Ishikawa (cell line): ENCODE measurements at regions not wholly inside any gene's neighbourhood (a gene's known extent, or its start where the extent isn't known, plus 50 kb on each side); places are given as distances from the start of the nearest gene placed in this dataset.

Experiments
- CEBPB ChIP-seq: IDR thresholded peaks from 2 replicates; pipeline ENCODE4 v1.6.1; 2012
- CREB1 ChIP-seq: IDR thresholded peaks from 2 replicates; pipeline ENCODE4 v1.6.1; 2012; ENCODE audit warnings: low read depth
- EGR1 ChIP-seq: IDR thresholded peaks from 2 replicates; pipeline ENCODE4 v1.6.1; 2012
- EP300 ChIP-seq: IDR thresholded peaks from 2 replicates; pipeline ENCODE4 v1.6.1; 2012; ENCODE audit warnings: borderline replicate concordance
- FOXM1 ChIP-seq: IDR thresholded peaks from 2 replicates; pipeline ENCODE4 v1.6.1; 2012; ENCODE audit warnings: low read depth, borderline replicate concordance
- MAX ChIP-seq: IDR thresholded peaks from 2 replicates; pipeline ENCODE4 v1.6.1; 2012
- RAD21 ChIP-seq: IDR thresholded peaks from 2 replicates; pipeline ENCODE4 v1.6.1; 2012; ENCODE audit warnings: low read depth
- REST ChIP-seq: IDR thresholded peaks from 2 replicates; pipeline ENCODE4 v1.6.1; 2012; ENCODE audit warnings: low read depth, mild to moderate bottlenecking
- TAF1 ChIP-seq: IDR thresholded peaks from 2 replicates; pipeline ENCODE4 v1.6.1; 2012; ENCODE audit warnings: low read depth, mild to moderate bottlenecking
- TCF12 ChIP-seq: IDR thresholded peaks from 2 replicates; pipeline ENCODE4 v1.6.1; 2012; ENCODE audit warnings: low read depth
- TEAD4 ChIP-seq: IDR thresholded peaks from 2 replicates; pipeline ENCODE4 v1.6.1; 2012
- USF1 ChIP-seq: IDR thresholded peaks from 2 replicates; pipeline ENCODE4 v1.6.1; 2012
- YY1 ChIP-seq: IDR thresholded peaks from 2 replicates; pipeline ENCODE4 v1.6.1; 2012; ENCODE audit warnings: low read depth
- ZBTB7A ChIP-seq: IDR thresholded peaks from 2 replicates; pipeline ENCODE4 v1.6.1; 2012; ENCODE audit warnings: low read depth

DNA sequence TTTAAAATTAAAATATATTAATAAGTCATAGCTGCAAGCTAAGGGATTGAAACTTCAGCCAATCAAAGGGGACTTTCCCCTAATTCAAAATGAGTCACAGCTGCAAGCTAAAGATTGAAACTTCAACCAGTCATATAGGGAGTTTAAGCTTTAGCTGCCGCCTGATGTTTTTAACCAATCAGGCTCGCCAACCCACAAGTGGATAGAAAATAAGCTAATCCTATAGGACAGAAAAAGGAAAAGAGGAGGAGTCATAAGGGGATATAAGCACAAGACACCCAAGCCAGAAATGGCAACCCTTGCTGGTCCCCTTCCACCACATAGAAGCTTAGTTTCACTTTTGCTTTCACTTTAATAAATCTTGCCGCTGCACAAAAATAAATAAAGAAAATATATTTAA lies 1154.6 kb downstream of the GALC start:
- TF ChIP-seq REST: no peak
- TF ChIP-seq EP300: no peak
- TF ChIP-seq TEAD4: no peak
- TF ChIP-seq FOXM1: no peak
- TF ChIP-seq YY1: no peak
- TF ChIP-seq CEBPB: no peak
- TF ChIP-seq RAD21: no peak
- no peak for TF ChIP-seq TAF1
- no peak for TF ChIP-seq MAX
- TF ChIP-seq ZBTB7A: no peak
- no peak for TF ChIP-seq EGR1
- TF ChIP-seq USF1: no peak
- no peak for TF ChIP-seq CREB1
- no peak for TF ChIP-seq TCF12
